ENCODE measurements at regions not wholly inside any gene's neighbourhood (a gene's known extent, or its start where the extent isn't known, plus 50 kb on each side); places are given as distances from the start of the nearest gene placed in this dataset.
"Not testable (repeated sequence)": the region's sequence is repeated elsewhere in the genome, so short reads cannot be mapped to it uniquely, and the experiment has no call there.

- in situ Hi-C loops (cut with HindIII; ENCODE audit: low sequenced_read_pairs), result no loop called here
These were observed 550.5 kb downstream of the PDHA2 start for GRCh38 chr4:96390404-96390803.

GRCh38 chr4:96395747-96396146 is 555.9 kb downstream of the PDHA2 start:
- in situ Hi-C loops (cut with HindIII; ENCODE audit: low sequenced_read_pairs), result no loop called here

GRCh38 chr4:96406742-96407141 is 566.8 kb downstream of the PDHA2 start:
- in situ Hi-C loops (cut with HindIII; ENCODE audit: low sequenced_read_pairs), result no loop called here

- in situ Hi-C loops (cut with HindIII; ENCODE audit: low sequenced_read_pairs), result no loop called here
These were observed 567.3 kb downstream of the PDHA2 start for GRCh38 chr4:96407225-96407624.

GRCh38 chr4:96407738-96408463 is 568.0 kb downstream of the PDHA2 start:
- in situ Hi-C loops (cut with HindIII; ENCODE audit: low sequenced_read_pairs), result no loop called here

- in situ Hi-C loops (cut with HindIII; ENCODE audit: low sequenced_read_pairs), result not testable (repeated sequence)
These were observed 575.0 kb downstream of the PDHA2 start for GRCh38 chr4:96414853-96415252.

- in situ Hi-C loops (cut with HindIII; ENCODE audit: low sequenced_read_pairs), result no loop called here
These were observed 589.8 kb downstream of the PDHA2 start for GRCh38 chr4:96429657-96430056.

GRCh38 chr4:96431094-96431493 is 591.2 kb downstream of the PDHA2 start:
- in situ Hi-C loops (cut with HindIII; ENCODE audit: low sequenced_read_pairs), result no loop called here

- in situ Hi-C loops (cut with HindIII; ENCODE audit: low sequenced_read_pairs), result no loop called here
These were observed 608.5 kb downstream of the PDHA2 start for GRCh38 chr4:96448315-96448872.

- in situ Hi-C loops (cut with HindIII; ENCODE audit: low sequenced_read_pairs), result no loop called here
These were observed 615.3 kb downstream of the PDHA2 start for GRCh38 chr4:96455045-96455720.

GRCh38 chr4:96458031-96458430 is 618.1 kb downstream of the PDHA2 start:
- in situ Hi-C loops (cut with HindIII; ENCODE audit: low sequenced_read_pairs), result not testable (repeated sequence)

GRCh38 chr4:96459105-96459504 is 619.2 kb downstream of the PDHA2 start:
- in situ Hi-C loops (cut with HindIII; ENCODE audit: low sequenced_read_pairs), result no loop called here

- in situ Hi-C loops (cut with HindIII; ENCODE audit: low sequenced_read_pairs), result no loop called here
These were observed 625.9 kb downstream of the PDHA2 start for GRCh38 chr4:96465834-96466233.

GRCh38 chr4:96471956-96472867 is 632.3 kb downstream of the PDHA2 start:
- in situ Hi-C loops (cut with HindIII; ENCODE audit: low sequenced_read_pairs), result no loop called here

GRCh38 chr4:96473246-96473645 is 633.4 kb downstream of the PDHA2 start:
- in situ Hi-C loops (cut with HindIII; ENCODE audit: low sequenced_read_pairs), result no loop called here

GRCh38 chr4:96483308-96484030 is 643.6 kb downstream of the PDHA2 start:
- in situ Hi-C loops (cut with HindIII; ENCODE audit: low sequenced_read_pairs), result no loop called here

- in situ Hi-C loops (cut with HindIII; ENCODE audit: low sequenced_read_pairs), result no loop called here
These were observed 646.7 kb downstream of the PDHA2 start for GRCh38 chr4:96486563-96486962.

GRCh38 chr4:96497621-96498020 is 657.7 kb downstream of the PDHA2 start:
- in situ Hi-C loops (cut with HindIII; ENCODE audit: low sequenced_read_pairs), result no loop called here

GRCh38 chr4:96504386-96504785 is 664.5 kb downstream of the PDHA2 start:
- in situ Hi-C loops (cut with HindIII; ENCODE audit: low sequenced_read_pairs), result no loop called here

GRCh38 chr4:96509039-96509741 is 669.3 kb downstream of the PDHA2 start:
- in situ Hi-C loops (cut with HindIII; ENCODE audit: low sequenced_read_pairs), result no loop called here
